ENCODE measurements at regions not wholly inside any gene's neighbourhood (a gene's known extent, or its start where the extent isn't known, plus 50 kb on each side); places are given as distances from the start of the nearest gene placed in this dataset.

- no peak for DNase-seq (ENCODE audit: low read depth, low spot score)
- WGBS (ENCODE audit: insufficient coverage, insufficient read length): no CpG with 5 or more reads among the region's 1 CpG
- H3K4me3 ChIP-seq (ENCODE audit: low read length): no peak overlapping the region
Observed at GRCh38 chr12:60159761-60160160, 563.9 kb downstream of the SLC16A7 start.

DNA sequence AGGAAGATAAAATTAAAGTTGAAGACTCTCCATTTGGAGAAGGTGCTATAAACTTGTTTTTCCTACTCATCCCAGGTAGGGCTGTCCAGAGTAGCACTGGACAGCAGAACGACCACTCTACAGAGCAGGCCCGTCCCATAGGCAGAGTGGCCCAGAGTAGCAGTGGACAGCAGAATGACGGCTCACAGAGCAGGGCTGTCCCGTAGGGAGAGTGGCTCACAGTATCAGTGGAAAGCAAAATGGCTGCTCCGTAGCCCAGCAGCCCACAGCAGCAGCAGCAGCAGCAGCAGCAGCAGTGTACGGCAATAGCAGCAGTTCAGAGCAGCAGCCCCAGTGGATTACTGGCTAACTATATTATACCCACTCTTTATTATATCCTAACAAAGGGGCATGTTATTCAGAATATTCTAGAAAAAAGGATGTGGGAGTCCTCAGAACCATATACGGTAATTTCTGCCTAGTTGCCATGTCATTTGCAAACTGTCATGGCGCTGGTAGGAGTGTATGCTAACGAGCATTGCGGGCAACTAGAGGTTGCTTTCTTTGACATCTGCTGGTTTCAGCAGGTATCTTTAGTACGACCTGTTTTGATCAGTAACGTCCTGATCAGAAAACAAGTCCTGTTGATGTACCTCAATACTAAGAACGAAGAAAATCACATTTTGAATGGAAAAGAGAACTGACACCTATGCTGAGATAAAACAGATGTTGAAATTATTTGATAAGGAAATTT lies 567.3 kb downstream of the SLC16A7 start:
- no CpG with 5 or more reads among the region's 13 CpGs for WGBS (ENCODE audit: insufficient coverage, insufficient read length)
- no peak overlapping the region for H3K4me3 ChIP-seq (ENCODE audit: low read length)

More at GRCh38 chr12:60159761-60160160, 563.9 kb downstream of the SLC16A7 start:
- Histone ChIP-seq H3K4me1 (ENCODE audit: control insufficient read depth, insufficient read depth, low read length) (no peaks in the 10 kb centered on the region), H3K27ac (ENCODE audit: low read length) (no peak overlapping the region), H3K27me3 (ENCODE audit: control insufficient read depth, insufficient read depth, low read length) (no peaks in the 10 kb centered on the region), H3K36me3 (ENCODE audit: control insufficient read depth, insufficient read depth, low read length) (no peaks in the 10 kb centered on the region), H3K9me3 (ENCODE audit: control insufficient read depth, insufficient read depth, low read length) (no peaks in the 10 kb centered on the region)

GRCh38 chr12:60165781-60166180 lies 570.0 kb downstream of the SLC16A7 start:
- H3K27ac ChIP-seq (ENCODE audit: low read length): no peak overlapping the region
- no peaks in the 10 kb centered on the region for H3K36me3 ChIP-seq (ENCODE audit: control insufficient read depth, insufficient read depth, low read length)
- no peaks in the 10 kb centered on the region for H3K27me3 ChIP-seq (ENCODE audit: control insufficient read depth, insufficient read depth, low read length)
- no peaks in the 10 kb centered on the region for H3K9me3 ChIP-seq (ENCODE audit: control insufficient read depth, insufficient read depth, low read length)
- no peaks in the 10 kb centered on the region for H3K4me1 ChIP-seq (ENCODE audit: control insufficient read depth, insufficient read depth, low read length)
- no CpG with 5 or more reads among the region's 2 CpGs for WGBS (ENCODE audit: insufficient coverage, insufficient read length)
- DNase-seq (ENCODE audit: low read depth, low spot score): no peak
- H3K4me3 ChIP-seq (ENCODE audit: low read length): no peak overlapping the region

More for the DNA sequence above, 567.3 kb downstream of the SLC16A7 start:
- H3K27me3 ChIP-seq (ENCODE audit: control insufficient read depth, insufficient read depth, low read length): no peaks in the 10 kb centered on the region
- no peak for DNase-seq (ENCODE audit: low read depth, low spot score)
- H3K27ac ChIP-seq (ENCODE audit: low read length): no peak overlapping the region
- H3K36me3 ChIP-seq (ENCODE audit: control insufficient read depth, insufficient read depth, low read length): no peaks in the 10 kb centered on the region
- H3K4me1 ChIP-seq (ENCODE audit: control insufficient read depth, insufficient read depth, low read length): no peaks in the 10 kb centered on the region
- no peaks in the 10 kb centered on the region for H3K9me3 ChIP-seq (ENCODE audit: control insufficient read depth, insufficient read depth, low read length)

DNA sequence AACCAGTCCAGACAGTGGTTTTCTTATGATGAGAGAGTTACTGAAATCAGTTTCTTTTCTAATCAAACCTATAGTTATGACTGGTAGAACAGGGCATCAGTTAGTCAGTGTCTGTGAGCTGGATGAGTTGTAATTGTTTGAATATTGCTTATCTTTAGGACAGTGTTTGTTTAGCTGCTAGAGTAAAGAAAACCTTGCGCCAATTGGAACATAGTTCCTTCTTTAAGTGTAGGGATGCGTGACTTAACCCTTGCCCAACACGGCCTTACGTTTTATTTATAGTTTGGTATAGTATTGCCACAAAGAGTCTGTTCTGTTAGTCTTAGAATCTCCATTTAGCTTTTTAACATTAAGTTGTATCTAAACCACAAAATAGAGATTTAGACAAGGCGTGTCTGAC lies 572.6 kb downstream of the SLC16A7 start:
- H3K27ac ChIP-seq (ENCODE audit: low read length): no peak overlapping the region
- DNase-seq (ENCODE audit: low read depth, low spot score): no peak
- H3K9me3 ChIP-seq (ENCODE audit: control insufficient read depth, insufficient read depth, low read length): no peaks in the 10 kb centered on the region
- no peaks in the 10 kb centered on the region for H3K4me1 ChIP-seq (ENCODE audit: control insufficient read depth, insufficient read depth, low read length)
- no peak overlapping the region for H3K4me3 ChIP-seq (ENCODE audit: low read length)
- no CpG with 5 or more reads among the region's 5 CpGs for WGBS (ENCODE audit: insufficient coverage, insufficient read length)
- no peaks in the 10 kb centered on the region for H3K27me3 ChIP-seq (ENCODE audit: control insufficient read depth, insufficient read depth, low read length)
- H3K36me3 ChIP-seq (ENCODE audit: control insufficient read depth, insufficient read depth, low read length): no peaks in the 10 kb centered on the region

- no peaks in the 10 kb centered on the region for H3K4me1 ChIP-seq (ENCODE audit: control insufficient read depth, insufficient read depth, low read length)
- no CpG with 5 or more reads among the region's 5 CpGs for WGBS (ENCODE audit: insufficient coverage, insufficient read length)
- no peak for DNase-seq (ENCODE audit: low read depth, low spot score)
- no peak overlapping the region for H3K27ac ChIP-seq (ENCODE audit: low read length)
- no peak overlapping the region for H3K4me3 ChIP-seq (ENCODE audit: low read length)
- H3K36me3 ChIP-seq (ENCODE audit: control insufficient read depth, insufficient read depth, low read length): no peaks in the 10 kb centered on the region
- no peaks in the 10 kb centered on the region for H3K9me3 ChIP-seq (ENCODE audit: control insufficient read depth, insufficient read depth, low read length)
- no peaks in the 10 kb centered on the region for H3K27me3 ChIP-seq (ENCODE audit: control insufficient read depth, insufficient read depth, low read length)
Observed at GRCh38 chr12:60169904-60170303, 574.1 kb downstream of the SLC16A7 start.

GRCh38 chr12:60172266-60173211 lies 576.7 kb downstream of the SLC16A7 start:
- Histone ChIP-seq H3K27me3 (ENCODE audit: control insufficient read depth, insufficient read depth, low read length) (no peaks in the 10 kb centered on the region), H3K9me3 (ENCODE audit: control insufficient read depth, insufficient read depth, low read length) (no peaks in the 10 kb centered on the region), H3K4me1 (ENCODE audit: control insufficient read depth, insufficient read depth, low read length) (no peaks in the 10 kb centered on the region), H3K27ac (ENCODE audit: low read length) (no peak overlapping the region), H3K4me3 (ENCODE audit: low read length) (no peak overlapping the region), H3K36me3 (ENCODE audit: control insufficient read depth, insufficient read depth, low read length) (no peaks in the 10 kb centered on the region)
- no CpG with 5 or more reads among the region's 8 CpGs for WGBS (ENCODE audit: insufficient coverage, insufficient read length)
- DNase-seq (ENCODE audit: low read depth, low spot score): no peak

GRCh38 chr12:60173224-60174170 lies 577.7 kb downstream of the SLC16A7 start:
- no CpG with 5 or more reads among the region's 9 CpGs for WGBS (ENCODE audit: insufficient coverage, insufficient read length)
- Histone ChIP-seq H3K4me3 (ENCODE audit: low read length) (no peak overlapping the region), H3K36me3 (ENCODE audit: control insufficient read depth, insufficient read depth, low read length) (no peaks in the 10 kb centered on the region), H3K9me3 (ENCODE audit: control insufficient read depth, insufficient read depth, low read length) (no peaks in the 10 kb centered on the region), H3K27me3 (ENCODE audit: control insufficient read depth, insufficient read depth, low read length) (no peaks in the 10 kb centered on the region), H3K4me1 (ENCODE audit: control insufficient read depth, insufficient read depth, low read length) (no peaks in the 10 kb centered on the region), H3K27ac (ENCODE audit: low read length) (no peak overlapping the region)
- no peak for DNase-seq (ENCODE audit: low read depth, low spot score)

- Histone ChIP-seq H3K4me3 (ENCODE audit: low read length) (no peak overlapping the region), H3K27me3 (ENCODE audit: control insufficient read depth, insufficient read depth, low read length) (no peaks in the 10 kb centered on the region), H3K9me3 (ENCODE audit: control insufficient read depth, insufficient read depth, low read length) (no peaks in the 10 kb centered on the region), H3K27ac (ENCODE audit: low read length) (no peak overlapping the region), H3K4me1 (ENCODE audit: control insufficient read depth, insufficient read depth, low read length) (no peaks in the 10 kb centered on the region), H3K36me3 (ENCODE audit: control insufficient read depth, insufficient read depth, low read length) (no peaks in the 10 kb centered on the region)
- DNase-seq (ENCODE audit: low read depth, low spot score): no peak
Observed at GRCh38 chr12:60174476-60174875, 578.6 kb downstream of the SLC16A7 start.

DNA sequence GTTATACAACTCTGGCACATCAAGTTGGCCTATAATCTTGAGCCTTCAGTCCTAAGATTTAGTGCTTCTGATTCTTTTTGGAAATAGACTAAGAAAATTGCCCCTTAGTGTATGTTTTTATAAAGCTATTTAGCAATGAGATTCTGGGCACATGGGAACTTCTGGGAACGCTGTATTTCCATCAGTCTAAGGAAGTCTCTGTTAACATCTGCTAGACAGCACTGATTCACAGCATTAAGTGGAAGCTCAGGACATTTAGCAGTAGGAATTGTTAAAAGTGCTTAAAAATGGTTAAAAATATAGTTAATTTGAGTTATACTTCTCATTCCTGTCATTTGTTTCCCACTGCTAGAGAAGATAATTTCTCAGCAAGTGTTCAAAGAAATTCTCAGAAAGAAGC lies 579.1 kb downstream of the SLC16A7 start:
- no peaks in the 10 kb centered on the region for H3K9me3 ChIP-seq (ENCODE audit: control insufficient read depth, insufficient read depth, low read length)
- H3K27ac ChIP-seq (ENCODE audit: low read length): no peak overlapping the region
- no peak for DNase-seq (ENCODE audit: low read depth, low spot score)
- H3K36me3 ChIP-seq (ENCODE audit: control insufficient read depth, insufficient read depth, low read length): no peaks in the 10 kb centered on the region
- no peaks in the 10 kb centered on the region for H3K27me3 ChIP-seq (ENCODE audit: control insufficient read depth, insufficient read depth, low read length)
- no CpG with 5 or more reads among the region's 1 CpG for WGBS (ENCODE audit: insufficient coverage, insufficient read length)
- no peak overlapping the region for H3K4me3 ChIP-seq (ENCODE audit: low read length)
- H3K4me1 ChIP-seq (ENCODE audit: control insufficient read depth, insufficient read depth, low read length): no peaks in the 10 kb centered on the region

GRCh38 chr12:60176891-60177290 lies 581.1 kb downstream of the SLC16A7 start:
- Histone ChIP-seq H3K27me3 (ENCODE audit: control insufficient read depth, insufficient read depth, low read length) (no peaks in the 10 kb centered on the region), H3K4me1 (ENCODE audit: control insufficient read depth, insufficient read depth, low read length) (no peaks in the 10 kb centered on the region), H3K27ac (ENCODE audit: low read length) (no peak overlapping the region), H3K4me3 (ENCODE audit: low read length) (no peak overlapping the region), H3K36me3 (ENCODE audit: control insufficient read depth, insufficient read depth, low read length) (no peaks in the 10 kb centered on the region), H3K9me3 (ENCODE audit: control insufficient read depth, insufficient read depth, low read length) (no peaks in the 10 kb centered on the region)
- WGBS (ENCODE audit: insufficient coverage, insufficient read length): no CpG with 5 or more reads among the region's 6 CpGs
- DNase-seq (ENCODE audit: low read depth, low spot score): no peak
